NCI-H2227 treated with DMSO at 0.1 percent for 48 hours (cell line): ENCODE measurements at regions not wholly inside any gene's neighbourhood (a gene's known extent, or its start where the extent isn't known, plus 50 kb on each side); places are given as distances from the start of the nearest gene placed in this dataset.
"Not testable (repeated sequence)": the region's sequence is repeated elsewhere in the genome, so short reads cannot be mapped to it uniquely, and the experiment has no call there.

ENCODE experiments used
- DNase-seq: peaks from one replicate; lab custom pipeline; 2025; lab: John Stamatoyannopoulos, UW

DNA sequence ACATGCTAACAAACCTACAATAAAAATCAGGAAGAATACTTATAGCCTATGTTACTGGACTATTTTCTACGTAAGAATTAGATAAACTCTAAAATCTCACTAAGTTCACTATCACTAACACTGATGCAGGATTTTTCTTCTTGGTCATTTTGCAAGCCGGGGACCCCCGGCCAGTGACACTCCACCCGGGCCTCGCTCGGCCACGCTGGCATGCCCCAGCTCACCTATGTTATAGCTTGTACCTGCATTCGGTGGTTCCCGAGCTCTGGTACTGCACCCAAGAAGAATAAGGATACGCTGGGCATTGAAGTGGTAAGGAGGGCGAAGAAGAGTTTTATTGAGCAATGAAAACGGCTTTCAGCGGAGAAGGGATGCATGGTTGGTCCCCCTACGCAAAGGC, 245.3 kb upstream of the NBEA start:
- DNase-seq: no peak

DNA sequence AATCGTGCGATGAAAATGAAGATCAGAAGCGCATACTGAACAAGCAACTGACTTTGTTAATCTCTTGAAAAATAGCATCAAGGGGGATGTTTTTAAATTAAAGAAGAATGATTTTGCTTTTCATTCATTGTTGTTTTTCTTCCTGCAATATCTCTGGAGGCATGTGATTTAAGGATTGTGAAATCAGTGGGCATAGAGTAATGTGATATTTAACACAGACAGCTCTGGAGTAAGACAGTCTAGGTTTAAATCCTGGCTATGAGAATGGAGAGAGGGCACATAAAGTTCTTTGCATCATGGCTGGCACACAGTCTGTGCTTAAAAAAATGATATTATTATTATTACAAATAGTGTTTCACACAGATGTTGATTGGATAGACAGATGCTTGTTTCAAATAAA, 243.1 kb upstream of the NBEA start:
- DNase-seq: no peak

GRCh38 chr13:34700155-34700554, 241.9 kb upstream of the NBEA start:
- no peak for DNase-seq

DNA sequence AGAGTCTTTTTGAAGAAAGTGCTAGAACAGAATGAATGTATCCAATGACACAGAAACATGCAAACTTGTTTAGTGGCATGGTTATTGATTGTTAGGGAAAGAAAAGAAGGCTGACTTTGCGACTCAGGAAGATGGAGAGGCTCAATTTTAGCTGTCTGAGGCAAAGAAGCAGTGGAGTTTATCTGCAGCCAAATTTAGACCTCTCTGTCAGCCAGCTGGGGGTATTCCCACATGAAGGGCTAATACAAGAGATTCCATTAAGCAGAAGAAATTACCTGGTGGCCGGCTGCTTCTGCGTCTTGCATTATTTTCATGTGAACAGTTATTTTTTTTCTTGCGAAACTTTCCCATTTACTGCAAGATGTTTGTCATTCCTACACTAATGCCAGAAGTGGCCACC, 240.2 kb upstream of the NBEA start:
- no peak for DNase-seq

- no peak for DNase-seq
Observed at GRCh38 chr13:34708566-34709313, 233.3 kb upstream of the NBEA start.

DNA sequence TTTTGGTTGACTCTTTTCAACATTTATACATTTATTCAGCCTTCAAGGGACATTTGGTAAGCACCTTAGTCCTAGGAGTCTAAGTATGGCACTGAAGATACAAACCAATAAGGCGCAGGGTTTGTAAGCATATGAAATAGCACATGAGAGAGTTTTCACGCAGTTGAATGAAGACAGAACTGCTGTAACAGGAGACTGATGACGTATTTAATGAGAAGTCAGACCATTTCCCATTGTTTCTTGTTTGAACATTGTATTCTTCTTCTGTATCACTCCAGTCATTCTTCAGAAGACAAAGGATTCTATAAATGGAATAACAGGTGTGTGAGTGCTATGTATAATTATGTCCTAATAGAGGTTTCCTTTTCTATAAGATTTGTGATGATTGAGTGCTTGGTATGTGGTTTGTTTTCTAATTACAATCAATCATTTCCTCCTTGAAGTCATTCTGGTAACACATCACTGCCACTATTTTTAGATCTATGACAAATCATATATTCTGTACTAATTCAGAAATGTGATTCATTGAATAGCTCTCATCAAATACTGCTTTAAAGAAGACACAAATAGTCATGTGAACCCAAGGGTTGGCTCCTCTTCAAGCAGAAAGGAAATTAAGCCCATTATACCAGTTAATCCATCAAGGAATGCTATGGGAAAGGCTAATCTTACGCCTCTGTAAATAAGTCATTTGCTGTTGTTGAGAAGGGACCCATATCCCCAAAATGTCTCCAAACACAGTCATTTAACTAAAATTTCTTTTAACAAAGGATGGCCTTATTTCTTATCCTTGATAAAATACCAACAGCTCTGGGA, 222.8 kb upstream of the NBEA start:
- DNase-seq: no peak

GRCh38 chr13:34720618-34721017, 221.5 kb upstream of the NBEA start:
- DNase-seq: no peak

DNA sequence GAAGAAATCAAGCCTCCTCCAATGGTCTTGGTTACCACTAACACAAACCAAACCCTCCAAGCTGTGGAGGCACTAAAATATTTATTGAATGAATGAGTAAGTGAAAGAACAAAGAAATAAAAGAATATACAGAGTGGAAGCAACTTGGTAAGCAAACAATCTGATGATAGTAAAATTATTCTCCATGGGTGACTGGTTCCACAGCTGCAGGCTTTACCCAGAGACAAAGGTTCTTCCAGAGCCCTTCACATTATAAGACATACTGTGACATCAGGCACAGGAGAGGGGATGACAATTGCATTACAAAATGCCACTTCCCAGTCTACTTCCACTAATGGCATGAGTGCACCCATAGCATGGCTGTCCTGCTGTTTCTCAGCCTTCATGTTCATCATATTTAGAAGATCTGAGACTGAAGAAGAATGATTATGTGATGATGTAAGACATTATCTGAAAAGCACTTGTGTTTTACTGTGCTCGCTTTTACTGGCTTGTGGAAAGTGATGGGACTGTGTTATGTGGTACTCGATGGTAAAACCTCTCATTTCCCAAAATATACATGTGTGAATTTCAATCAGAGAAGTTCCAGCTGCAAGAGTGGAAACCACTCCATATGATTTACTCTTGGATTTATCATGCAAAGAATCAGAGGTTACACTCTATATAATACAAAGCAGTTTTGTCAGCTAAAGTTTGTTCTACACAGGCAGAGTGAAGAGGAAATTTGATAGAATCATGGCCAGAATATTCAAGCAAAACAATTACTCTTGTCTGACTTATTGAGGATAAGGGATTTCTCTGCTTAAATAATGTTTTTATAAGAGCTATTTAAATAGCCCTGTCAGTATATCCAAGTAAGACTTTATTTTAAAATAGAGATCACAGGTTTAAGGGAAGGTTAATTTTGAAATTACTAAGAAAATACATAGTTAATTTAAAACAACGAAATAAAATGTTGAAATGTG, 220.2 kb upstream of the NBEA start:
- no peak for DNase-seq

- DNase-seq: no peak
Observed at GRCh38 chr13:34722922-34723321, 219.1 kb upstream of the NBEA start.

- no peak for DNase-seq
Observed at GRCh38 chr13:34730961-34731360, 211.1 kb upstream of the NBEA start.

DNA sequence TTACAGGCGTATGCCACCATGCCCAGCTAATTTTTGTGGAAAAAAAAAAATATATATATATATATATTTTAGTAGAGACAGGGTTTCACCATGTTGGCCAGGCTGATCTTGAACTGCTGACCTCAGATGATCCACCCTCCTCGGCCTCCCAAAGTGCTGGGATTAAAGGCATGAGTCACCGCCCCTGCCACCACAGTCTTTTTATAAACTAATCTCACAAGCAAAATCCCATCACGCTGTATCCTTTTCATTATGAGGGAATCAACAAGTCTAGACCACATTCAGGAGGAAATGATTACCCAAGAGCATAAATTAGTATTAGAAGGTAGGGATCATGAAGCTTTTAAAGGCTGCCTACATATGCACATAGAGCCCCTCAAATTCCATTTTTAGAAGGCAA, 210.6 kb upstream of the NBEA start:
- DNase-seq: no peak

DNA sequence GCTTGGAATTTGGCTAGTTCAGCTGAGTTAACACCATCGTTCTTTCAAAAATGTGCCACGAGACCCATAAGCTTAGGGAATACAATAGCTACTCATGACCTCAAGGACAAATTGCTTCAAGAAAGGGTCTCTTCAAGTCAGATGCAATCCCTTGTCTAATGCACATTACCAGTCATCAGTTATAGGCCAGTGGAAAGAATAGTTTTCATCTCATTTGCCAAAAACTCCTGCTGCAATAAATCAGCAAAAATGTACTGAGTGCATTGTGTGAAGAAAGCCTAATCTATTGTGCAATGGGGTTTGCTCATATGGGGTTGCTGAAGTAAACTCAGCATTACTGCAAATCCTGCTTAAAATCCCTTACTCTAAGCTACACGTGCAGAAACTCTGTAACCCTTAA, 208.3 kb upstream of the NBEA start:
- no peak for DNase-seq

DNA sequence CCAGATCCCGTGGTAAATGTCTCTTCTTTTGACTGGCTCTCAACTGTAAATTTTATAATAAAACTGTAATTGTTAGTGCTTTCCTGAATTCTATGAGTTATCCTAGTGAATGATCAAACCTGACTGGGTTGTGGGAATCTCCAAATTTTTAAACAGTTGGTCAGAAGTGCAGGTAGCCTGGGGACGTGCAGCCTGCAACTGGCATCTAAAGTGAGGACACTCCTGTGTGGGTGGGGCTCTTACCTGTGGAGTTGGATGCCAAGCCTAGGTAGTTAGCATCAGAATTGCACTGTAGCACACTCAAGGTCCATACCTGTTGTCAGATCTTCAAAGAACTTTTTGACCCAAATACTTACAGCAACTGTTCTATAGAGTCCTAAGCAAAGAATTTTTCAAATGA, 207.1 kb upstream of the NBEA start:
- no peak for DNase-seq

GRCh38 chr13:34738254-34738992, 203.6 kb upstream of the NBEA start:
- no peak for DNase-seq

DNA sequence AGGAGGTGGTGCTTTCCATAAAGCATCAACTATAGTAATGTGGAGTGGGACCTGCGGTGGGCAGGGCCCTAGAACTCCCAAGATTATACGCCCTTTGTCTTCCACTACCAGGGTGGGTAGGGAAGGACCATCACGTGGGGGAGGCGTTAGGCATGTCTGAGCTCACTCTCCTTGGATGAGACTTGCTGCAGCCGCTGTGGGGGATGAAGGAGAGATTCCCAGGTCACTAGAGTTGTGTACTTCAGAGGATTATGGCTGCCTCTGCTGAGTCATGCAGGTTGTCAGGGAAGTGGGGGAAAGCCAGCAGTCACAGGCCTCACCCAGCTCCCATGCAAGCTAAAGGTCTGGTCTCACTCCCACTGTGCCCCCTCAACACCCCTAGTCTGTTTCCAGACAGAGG, 195.0 kb upstream of the NBEA start:
- DNase-seq: not testable (repeated sequence)

GRCh38 chr13:34747507-34747906, 194.6 kb upstream of the NBEA start:
- DNase-seq: no peak

DNA sequence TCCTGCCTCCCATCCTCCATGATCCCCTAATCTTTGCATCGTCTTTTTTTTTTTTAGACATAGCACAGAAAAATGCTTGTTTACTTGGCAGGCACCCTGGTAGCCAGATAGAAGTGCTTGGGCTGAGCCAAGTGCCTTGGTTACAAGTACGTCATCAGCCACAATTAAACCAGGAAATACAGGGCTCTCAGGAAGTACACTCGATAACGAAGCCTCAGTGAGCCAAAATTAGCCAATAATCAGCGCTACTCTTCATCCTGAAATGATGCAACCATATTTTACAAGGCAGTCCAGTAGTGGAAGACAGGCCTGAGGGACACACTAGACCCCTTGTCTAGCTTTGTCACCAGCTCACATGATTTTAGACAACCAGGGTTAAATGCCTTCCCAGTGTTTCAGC, 194.0 kb upstream of the NBEA start:
- DNase-seq: no peak

- no peak for DNase-seq
Observed at GRCh38 chr13:34748596-34748995, 193.5 kb upstream of the NBEA start.

DNA sequence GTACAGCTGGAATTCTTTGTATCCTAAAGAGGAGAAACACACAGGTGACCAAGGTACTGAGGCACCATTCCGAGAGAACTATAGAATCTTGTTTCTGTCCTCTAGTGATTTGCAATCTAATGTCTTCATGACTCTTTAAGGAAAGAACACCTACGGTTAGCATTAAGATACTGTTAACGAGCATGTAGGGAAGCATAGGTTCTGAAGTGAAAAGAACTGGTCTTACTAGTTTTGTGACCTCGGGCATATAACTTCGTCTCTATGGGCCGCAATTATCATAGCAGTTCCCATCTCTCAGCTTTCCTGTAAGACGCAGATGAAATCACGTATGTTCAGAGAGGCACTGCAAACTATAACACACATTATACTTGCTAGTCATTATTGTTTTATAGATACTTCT, 193.0 kb upstream of the NBEA start:
- DNase-seq: no peak

DNA sequence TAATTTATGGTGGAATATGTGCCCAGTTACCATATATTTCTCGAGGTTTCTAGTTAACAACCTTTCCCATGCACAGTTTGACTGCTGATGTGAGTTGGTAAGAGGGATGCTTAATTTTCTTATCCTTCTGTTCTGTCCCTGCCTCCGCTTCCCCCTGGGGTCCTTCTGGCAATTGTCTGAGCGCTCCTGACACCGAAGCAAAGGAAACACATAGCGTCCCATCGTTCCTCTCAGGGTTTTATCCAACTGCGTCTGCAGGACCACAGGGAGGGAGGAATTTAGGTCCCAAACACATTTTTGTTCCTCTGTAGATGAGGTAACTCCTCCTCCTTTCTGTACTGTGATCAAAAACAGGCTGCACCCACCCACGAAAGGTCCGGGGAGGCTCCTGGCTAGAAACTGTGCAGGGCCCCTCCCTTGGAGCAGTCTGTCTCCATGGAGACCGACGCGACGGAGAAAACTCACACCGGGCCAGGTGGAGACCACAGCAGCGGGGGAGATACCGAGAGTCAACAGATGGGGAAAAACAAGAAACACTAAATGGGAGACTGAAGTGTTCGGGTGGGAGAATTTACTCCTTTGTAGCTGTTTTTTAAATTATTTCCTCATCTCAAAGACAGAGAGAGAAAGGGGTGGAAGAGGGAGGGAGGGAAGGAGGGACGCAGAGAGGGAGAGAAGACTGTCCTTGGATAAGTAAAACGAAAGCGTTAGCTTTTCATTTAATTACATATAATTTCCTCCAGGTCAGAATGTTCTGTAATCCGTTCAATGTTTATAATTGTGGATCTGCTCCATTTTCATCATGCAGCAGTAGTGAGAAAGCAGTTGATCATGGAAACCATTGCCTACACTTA, 191.8 kb upstream of the NBEA start:
- peak; percentile 30 for DNase-seq

- no peak for DNase-seq
Observed at GRCh38 chr13:34751044-34751443, 191.0 kb upstream of the NBEA start.
